Ammon's horn (tissue), 1 donor: ENCODE measurements at regions not wholly inside any gene's neighbourhood (a gene's known extent, or its start where the extent isn't known, plus 50 kb on each side); places are given as distances from the start of the nearest gene placed in this dataset.
A peak's percentile ranks its signal among the peaks of the same experiment; 100 is the strongest.
"Not testable (repeated sequence)": the region's sequence is repeated elsewhere in the genome, so short reads cannot be mapped to it uniquely, and the experiment has no call there.

Experiments used
- DNase-seq: peaks from one replicate; pipeline ENCODE4 v3.0.0-alpha.2; 2016; ENCODE audit warnings: low spot score

GRCh38 chr2:154582694-154583093 lies 115.8 kb upstream of the KCNJ3 start:
- not testable (repeated sequence) for DNase-seq

GRCh38 chr2:154583274-154583673 lies 115.2 kb upstream of the KCNJ3 start:
- DNase-seq = not testable (repeated sequence)

GRCh38 chr2:154587739-154588138 lies 110.8 kb upstream of the KCNJ3 start:
- no peak for DNase-seq

DNA sequence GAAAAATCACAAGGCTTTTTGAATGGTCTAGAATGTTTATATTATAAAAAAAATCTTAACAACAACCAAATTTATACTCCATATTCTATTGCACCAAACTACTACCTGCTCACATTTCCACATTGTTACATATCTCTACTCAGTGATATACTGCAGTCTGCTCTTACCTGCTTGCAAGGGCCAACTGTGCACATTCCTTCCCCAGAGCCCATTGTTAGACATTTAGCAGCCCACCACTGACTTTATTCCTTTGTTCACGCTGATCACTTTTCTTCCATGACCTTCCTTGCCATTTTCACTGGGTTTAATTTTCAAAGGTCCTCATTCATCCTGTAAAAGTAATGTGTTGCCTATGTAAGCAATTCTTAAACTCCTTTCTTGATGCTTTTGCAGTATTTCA lies 109.7 kb upstream of the KCNJ3 start:
- DNase-seq = no peak

GRCh38 chr2:154589514-154589913 lies 109.0 kb upstream of the KCNJ3 start:
- DNase-seq = no peak

GRCh38 chr2:154591294-154591820 lies 107.1 kb upstream of the KCNJ3 start:
- DNase-seq = no peak

DNA sequence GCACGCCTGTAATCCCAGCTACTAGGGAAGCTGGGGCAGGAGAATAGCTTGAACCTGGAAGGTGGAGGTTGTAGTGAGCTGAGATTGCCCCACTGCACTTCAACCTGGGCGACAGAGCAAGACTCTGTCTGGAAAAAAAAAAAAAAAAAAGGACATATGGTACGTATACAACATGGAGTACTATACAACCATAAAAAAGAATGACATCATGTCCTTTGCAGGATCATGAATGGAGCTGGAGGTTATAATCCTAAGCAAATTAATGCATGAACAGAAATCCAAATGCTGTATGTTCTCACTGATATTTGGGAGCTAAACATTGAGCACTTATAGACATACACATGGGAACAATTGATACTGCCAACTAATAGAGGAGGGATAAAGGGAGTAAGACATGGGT lies 99.3 kb upstream of the KCNJ3 start:
- no peak for DNase-seq

- DNase-seq = no peak
Observed at GRCh38 chr2:154600927-154601494, 97.5 kb upstream of the KCNJ3 start.

GRCh38 chr2:154603682-154604081 lies 94.8 kb upstream of the KCNJ3 start:
- DNase-seq = no peak

DNA sequence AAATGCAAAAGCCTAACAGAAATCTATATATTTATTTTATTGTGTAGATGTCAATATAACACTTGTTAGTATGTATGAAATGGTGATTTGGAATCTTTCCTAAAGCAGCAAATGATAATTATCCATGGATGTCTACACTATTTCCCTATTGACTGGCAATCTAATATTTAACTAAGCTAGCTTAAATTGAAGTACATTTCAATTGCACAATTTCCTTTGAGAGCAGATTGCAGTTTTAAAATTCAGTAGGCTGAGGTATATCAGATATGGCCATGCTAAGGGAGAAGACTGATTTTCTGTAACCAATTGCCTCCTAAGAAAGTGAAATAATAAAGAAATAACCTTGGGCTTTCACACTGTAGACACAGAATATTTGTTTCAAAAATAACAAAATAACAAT lies 90.1 kb upstream of the KCNJ3 start:
- DNase-seq = no peak

DNA sequence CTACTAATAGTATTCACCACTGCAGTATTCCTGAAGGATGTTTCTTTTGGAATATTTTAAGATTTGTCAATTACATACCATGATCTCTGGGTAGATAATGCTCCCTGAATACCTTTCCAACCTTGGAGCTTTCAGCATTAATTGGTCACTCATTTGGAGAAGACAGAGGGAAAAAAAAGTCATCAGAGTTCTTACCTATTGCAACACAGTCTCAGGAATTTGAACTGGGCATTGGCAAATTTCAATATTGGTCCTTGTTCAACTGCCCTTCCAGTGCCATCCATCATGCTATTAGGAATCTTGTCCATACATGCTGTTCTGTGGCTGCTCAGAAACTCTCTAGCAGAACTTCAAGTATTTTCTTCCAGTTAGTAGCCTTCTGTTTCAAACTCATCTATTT lies 83.6 kb upstream of the KCNJ3 start:
- no peak for DNase-seq

DNA sequence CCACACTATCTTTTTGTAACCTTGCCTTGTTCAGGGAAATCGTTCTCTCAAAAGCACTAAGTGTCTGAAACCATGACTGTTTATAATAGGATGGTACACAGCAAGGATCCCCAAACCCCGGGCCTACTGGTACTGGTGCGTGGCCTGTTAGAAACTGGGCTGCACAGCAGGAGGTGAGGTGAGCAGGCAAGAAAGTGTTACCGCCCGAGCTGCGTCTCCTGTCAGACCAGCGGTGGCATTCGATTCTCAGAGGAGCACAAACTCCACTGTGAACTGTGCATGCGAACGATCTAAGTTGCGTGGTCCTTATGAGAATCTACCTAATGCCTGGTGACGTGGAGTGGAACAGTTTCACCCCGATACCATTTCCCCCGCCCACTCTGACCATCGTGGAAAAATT lies 81.8 kb upstream of the KCNJ3 start:
- no peak for DNase-seq

DNA sequence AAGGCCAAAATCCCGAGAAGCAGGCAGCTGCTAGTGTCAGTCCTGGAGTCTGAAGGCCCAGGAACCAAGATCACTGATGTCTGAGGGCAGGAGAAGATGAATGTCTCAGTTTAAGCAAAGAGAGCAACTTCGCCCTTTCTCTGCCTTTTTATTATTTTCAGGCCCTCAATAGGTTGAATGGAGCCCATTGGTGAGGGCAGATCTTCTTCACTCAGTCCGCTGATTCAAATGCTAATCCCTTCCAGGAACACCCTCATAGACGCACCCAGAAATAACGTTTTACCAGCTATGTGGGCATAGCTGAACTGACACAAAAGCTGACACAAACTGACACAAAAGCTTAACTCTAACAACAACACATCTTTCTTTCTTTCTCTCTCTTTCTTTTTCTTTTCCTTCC lies 78.0 kb upstream of the KCNJ3 start:
- no peak for DNase-seq

GRCh38 chr2:154623819-154624218 lies 74.7 kb upstream of the KCNJ3 start:
- peak; percentile 87 for DNase-seq

DNA sequence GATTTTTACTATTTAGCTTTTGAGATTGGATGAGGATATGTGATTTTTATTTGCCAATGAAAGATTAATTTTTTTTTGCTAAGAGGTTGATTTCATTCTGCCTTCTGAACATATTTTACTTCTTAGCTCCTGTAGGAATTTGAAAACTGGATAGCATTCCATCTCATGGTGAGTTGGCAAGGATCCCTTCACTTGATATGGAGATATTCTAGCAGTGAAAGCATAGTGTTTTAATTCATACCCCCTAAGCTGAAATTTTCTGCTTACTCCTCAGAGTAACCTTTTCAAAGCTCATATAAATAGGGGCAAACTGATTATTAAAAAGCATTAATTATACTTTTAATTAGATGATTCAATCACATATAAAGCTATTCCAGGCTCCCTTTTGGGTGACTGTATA lies 61.0 kb upstream of the KCNJ3 start:
- no peak for DNase-seq

DNA sequence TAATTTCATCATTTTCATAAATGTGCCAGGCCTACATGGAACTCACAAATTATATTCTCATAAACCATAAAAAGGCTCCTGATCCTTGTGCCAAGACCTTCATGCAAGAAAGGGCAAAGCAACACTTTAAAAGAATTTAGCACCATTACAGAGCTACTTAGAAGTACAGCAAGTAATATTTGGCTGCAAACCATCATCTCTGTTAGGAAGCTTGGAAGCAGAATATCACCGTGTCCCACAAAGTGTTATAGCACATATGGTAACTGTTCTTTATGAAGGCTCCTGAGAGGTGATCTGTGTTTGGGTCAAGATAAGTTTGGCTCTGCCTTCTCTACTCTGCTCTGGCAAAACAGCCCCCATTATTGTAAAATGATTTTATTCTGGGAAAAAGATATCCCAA lies 59.7 kb upstream of the KCNJ3 start:
- DNase-seq = no peak

DNA sequence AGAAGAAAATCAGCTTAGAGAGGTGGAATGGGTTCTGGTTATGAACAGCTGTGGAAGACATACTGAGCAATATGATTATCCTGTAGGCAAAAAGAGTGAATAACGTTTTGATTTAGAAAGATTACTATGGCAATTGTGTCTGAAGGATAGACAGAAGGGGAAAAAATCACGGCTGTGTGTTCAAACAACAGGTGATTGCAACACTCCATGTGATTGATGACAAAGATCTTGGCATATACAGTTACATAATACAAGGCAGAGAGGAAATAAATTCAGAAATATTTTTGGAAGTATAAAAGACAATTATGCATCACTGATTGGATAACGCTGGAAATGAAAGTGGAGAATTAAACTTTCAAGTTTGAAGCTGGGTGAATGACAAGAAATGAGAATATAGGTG lies 58.5 kb upstream of the KCNJ3 start:
- DNase-seq = no peak
